Stimulated activated CD4-positive, alpha-beta T cell treated with anti-CD3 and anti-CD28 coated beads, TNF-alpha, amount 100 ng/mL, for 1 hour (primary cell): ENCODE measurements at regions not wholly inside any gene's neighbourhood (a gene's known extent, or its start where the extent isn't known, plus 50 kb on each side); places are given as distances from the start of the nearest gene placed in this dataset.
"Not testable (repeated sequence)": the region's sequence is repeated elsewhere in the genome, so short reads cannot be mapped to it uniquely, and the experiment has no call there.

Source experiments
- DNase-seq, 3 donors: peaks; one replicate each; pipeline ENCODE4 v3.0.0-alpha.2; 2020; ENCODE audit warnings: low read depth in 3 of 3, low spot score in 1 of 3

DNA sequence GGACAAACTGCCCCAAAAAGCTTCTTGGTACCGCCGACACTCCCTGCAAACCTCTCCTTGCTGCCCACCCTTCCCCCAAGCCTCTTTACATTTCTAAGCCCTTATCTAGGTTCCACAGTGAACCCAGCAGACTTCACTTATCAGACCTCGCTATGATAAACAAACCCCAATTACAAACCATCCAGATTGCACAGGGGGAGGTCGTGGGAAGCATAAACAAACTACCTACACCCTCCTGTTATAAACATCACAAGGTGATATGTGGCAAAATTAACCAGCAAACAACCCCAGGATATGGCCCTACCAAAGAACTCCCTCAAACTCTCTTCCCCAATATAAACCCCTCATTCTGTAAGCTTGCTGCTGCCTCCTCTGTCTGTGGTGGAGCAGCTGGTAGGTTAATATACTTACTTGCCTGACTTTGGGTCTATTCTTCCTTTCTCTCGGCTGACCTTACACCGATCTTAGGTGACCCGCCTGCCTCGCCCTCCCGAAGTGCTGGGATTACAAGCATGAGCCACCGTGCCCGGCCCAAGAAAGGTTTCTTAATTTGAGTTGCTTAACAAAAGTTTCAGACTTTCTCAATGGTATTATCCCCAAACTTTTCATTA lies 66.0 kb upstream of the TENM4 start:
- no peak for DNase-seq

DNA sequence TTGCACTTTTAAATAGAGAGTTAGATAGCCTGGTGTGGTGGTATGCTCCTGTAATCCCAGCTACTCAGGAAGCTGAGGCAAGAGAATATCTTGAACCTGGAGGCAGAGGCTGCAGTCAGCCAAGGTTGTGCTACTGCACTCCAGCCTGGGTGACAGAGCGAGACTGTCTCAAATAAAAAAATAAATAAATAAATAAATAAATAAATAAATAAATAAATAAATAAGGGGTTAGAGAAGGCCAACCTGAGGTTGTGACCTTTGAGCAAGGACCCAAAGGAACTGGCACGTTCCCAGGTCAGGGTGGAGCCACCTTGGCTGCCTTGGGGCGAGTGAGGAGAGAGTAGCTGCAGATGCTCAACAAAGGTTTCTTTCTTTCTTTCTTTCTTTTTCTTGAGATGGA lies 65.3 kb upstream of the TENM4 start:
- no peak for DNase-seq

DNA sequence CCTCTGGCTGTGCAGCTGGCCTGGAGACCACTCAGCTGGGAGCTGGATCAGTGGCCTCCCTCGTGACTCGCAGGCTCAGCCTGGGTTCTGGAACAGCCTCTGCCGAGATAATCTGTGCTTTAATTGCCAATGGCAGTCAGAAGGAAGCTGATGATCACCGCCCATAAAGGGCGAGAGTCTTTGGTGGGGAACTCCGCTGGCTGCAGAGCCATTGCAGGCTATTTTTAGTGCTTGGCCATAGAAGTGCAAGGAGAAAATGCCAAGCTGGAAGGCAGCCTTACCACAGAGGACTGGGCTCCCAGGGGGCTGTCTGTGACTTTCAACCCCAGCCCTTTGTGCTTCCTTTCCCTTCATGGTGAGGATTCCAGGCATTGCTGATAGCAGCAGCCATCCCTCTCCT lies 62.2 kb upstream of the TENM4 start:
- no peak for DNase-seq

DNA sequence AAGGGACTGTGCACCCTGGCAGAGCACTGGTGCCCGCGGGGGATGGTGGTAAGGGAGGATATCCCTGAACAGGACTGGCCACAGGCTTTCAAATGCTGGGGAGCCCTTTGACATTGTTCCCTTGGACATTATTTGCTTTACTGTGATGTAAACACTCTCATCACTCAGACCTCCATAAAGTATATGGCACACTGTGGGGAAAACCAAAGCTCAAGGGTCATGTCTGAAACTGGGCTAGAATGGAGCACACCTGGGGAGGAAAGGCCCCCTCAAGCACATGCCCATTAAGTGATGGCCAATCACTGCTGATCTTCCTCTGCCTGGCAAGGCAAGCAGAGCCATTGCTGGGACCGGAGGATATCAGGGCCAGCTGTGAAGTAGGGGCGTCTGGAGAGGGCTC lies 60.9 kb upstream of the TENM4 start:
- no peak for DNase-seq

DNA sequence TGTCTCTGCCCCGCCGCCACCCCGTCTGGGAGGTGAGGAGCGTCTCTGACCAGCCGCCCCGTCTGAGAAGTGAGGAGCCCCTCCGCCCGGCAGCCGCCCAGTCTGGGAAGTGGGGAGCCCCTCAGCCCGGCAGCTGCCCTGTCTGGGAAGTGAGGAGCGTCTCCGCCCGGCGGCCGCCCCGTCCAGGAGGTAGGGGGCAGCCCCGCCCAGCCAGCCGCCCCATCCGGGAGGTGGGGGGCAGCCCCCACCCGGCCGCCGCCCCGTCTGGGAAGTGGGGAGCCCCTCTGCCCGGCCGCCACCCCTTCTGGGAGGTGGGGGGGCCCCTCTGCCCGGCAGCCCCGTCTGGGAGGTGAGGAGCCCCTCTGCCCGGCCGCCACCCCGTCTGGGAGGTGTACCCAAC lies 59.1 kb upstream of the TENM4 start:
- DNase-seq: not testable (repeated sequence)

DNA sequence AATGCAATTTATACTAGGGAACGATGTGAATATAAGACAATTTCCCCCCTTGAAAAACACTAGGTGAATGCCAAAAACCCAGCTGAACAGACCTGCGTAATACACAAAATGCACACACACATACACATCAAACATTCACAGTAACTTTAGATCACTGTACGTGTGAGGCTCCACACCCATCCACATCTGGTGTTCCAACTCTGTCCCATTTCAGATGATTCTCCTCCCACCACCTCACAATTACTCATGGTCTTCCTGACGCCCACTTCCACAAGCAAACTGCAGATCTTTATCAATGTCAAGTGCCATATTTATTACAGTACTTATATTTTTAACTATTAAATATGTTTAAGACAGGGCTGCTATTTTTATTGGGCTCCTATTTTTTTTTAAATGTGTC lies 57.8 kb upstream of the TENM4 start:
- no peak for DNase-seq

DNA sequence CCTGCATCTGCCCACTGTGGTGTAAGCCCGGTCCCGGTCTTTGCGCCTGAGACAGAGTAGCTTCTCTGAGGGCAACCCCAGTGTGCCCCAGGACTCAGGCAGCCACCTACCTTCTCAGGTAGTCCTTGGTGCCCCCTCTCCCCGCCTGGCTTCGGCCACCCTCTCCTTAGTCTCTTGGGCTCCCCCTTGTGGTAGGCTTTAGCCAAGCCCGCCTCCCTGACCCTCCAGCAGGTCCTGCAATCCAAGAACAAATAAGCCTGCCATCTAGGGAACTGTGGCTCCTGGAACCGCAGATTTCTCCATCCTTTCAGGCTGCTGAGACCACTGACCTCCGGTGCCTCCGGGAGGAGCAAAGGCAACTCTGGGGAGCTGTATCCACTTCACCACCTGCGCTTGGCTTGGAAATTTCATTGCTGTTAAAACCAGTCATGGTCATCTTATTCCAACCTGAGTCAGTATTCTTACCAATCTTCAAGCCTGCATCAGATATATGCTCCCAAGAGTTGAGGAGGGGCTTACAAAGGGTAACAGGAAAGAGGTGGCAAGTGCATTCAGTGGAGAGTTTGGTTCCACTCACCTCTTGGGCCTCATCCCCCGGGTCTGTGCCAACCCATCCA lies 52.8 kb upstream of the TENM4 start:
- DNase-seq: peak in 1 of 3 donors; percentile 4

DNA sequence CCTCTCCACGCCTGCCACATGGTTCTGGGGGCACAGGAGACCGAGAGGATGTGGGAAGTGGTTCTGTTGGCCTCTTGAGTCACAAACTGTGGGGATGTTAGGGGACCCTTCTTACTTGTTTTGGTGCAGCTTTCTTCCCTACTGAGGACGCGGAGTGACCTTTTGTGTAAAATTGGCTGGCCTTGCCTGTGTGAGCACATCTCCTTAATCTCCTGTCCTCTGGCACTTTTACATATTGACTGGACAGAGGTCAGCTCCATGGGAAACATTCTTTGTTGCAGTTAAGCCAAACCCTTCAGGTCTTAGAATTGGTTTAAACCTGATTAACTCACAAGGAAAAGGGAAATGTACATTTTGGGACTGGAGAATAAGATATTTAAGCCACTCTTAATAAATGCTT lies 51.2 kb upstream of the TENM4 start:
- no peak for DNase-seq
